ENCODE measurements at regions not wholly inside any gene's neighbourhood (a gene's known extent, or its start where the extent isn't known, plus 50 kb on each side); places are given as distances from the start of the nearest gene placed in this dataset.

- H3K27me3 ChIP-seq (ENCODE audit: control insufficient read depth in 2 of 2, insufficient read depth in 2 of 2, low read length in 2 of 2) = no peaks in the 10 kb centered on the region
- peaks cover 0 to 4% (median 0%) of the 10 kb centered on the region in 3 donors for H3K27me3 Mint-ChIP-seq (ENCODE audit: low read depth in 3 of 3)
- no peaks in the 10 kb centered on the region for H3K36me3 ChIP-seq (replicated peaks in 1 of 2; ENCODE audit: control insufficient read depth in 1 of 2, insufficient read depth in 2 of 2, low read length in 2 of 2)
- no peaks in the 10 kb centered on the region for H3K79me2 ChIP-seq (ENCODE audit: insufficient read depth, low read length)
- H4K20me1 ChIP-seq (ENCODE audit: insufficient read depth, low read length) = no peaks in the 10 kb centered on the region
- H3K4me3 Mint-ChIP-seq = no peak overlapping the region
- no CpG with 5 or more reads among the region's 1 CpG for WGBS (ENCODE audit: insufficient coverage)
- intact Hi-C loops (cut with micrococcal nuclease) = no loop called here
- H3K9ac ChIP-seq (ENCODE audit: insufficient read depth, low read length, poor library complexity, severe bottlenecking) = no peak overlapping the region
- DNase-seq = no peak
- no peak overlapping the region for H3K4me3 ChIP-seq (replicated peaks in 1 of 3; ENCODE audit: low read depth in 2 of 3, low read length in 3 of 3)
- H3K4me1 ChIP-seq (ENCODE audit: control insufficient read depth in 1 of 2, insufficient read depth in 2 of 2, low read length in 2 of 2) = no peaks in the 10 kb centered on the region
- no peaks in the 10 kb centered on the region for H3K9me3 Mint-ChIP-seq
- no peak for TF ChIP-seq CTCF (IDR thresholded peaks at IDR 0.05)
- no peaks in the 10 kb centered on the region for H3K36me3 Mint-ChIP-seq
- no peak overlapping the region for H3K27ac ChIP-seq (ENCODE audit: low read depth in 1 of 2, low read length in 2 of 2)
- no peak overlapping the region for H2AFZ ChIP-seq (ENCODE audit: insufficient read depth, low read depth, low read length, poor library complexity, severe bottlenecking)
- H3K27ac Mint-ChIP-seq = no peak overlapping the region
- no peak overlapping the region for H3K4me2 ChIP-seq (replicated peaks; ENCODE audit: extremely low read depth, low read length, poor library complexity, severe bottlenecking)
- no peaks in the 10 kb centered on the region for H3K4me1 Mint-ChIP-seq
- no peaks in the 10 kb centered on the region for H3K9me3 ChIP-seq (replicated peaks in 1 of 2; ENCODE audit: control insufficient read depth in 1 of 2, insufficient read depth in 1 of 2, low read length in 2 of 2)
These were observed 215.7 kb upstream of the CST7 start for GRCh38 chr20:24733416-24733815.

- intact Hi-C loops (cut with micrococcal nuclease) = no loop called here
- Histone ChIP-seq H3K9me3 (replicated peaks in 1 of 2; ENCODE audit: control insufficient read depth in 1 of 2, insufficient read depth in 1 of 2, low read length in 2 of 2) (no peaks in the 10 kb centered on the region), H3K79me2 (ENCODE audit: insufficient read depth, low read length) (no peaks in the 10 kb centered on the region), H3K27me3 (ENCODE audit: control insufficient read depth in 2 of 2, insufficient read depth in 2 of 2, low read length in 2 of 2) (no peaks in the 10 kb centered on the region), H3K9ac (ENCODE audit: insufficient read depth, low read length, poor library complexity, severe bottlenecking) (no peak overlapping the region), H3K4me1 (ENCODE audit: control insufficient read depth in 1 of 2, insufficient read depth in 2 of 2, low read length in 2 of 2) (no peaks in the 10 kb centered on the region), H2AFZ (ENCODE audit: insufficient read depth, low read depth, low read length, poor library complexity, severe bottlenecking) (no peak overlapping the region), H4K20me1 (ENCODE audit: insufficient read depth, low read length) (no peaks in the 10 kb centered on the region), H3K27ac (ENCODE audit: low read depth in 1 of 2, low read length in 2 of 2) (no peak overlapping the region), H3K4me2 (replicated peaks; ENCODE audit: extremely low read depth, low read length, poor library complexity, severe bottlenecking) (no peak overlapping the region), H3K4me3 (replicated peaks in 1 of 3; ENCODE audit: low read depth in 2 of 3, low read length in 3 of 3) (no peak overlapping the region), H3K36me3 (replicated peaks in 1 of 2; ENCODE audit: control insufficient read depth in 1 of 2, insufficient read depth in 2 of 2, low read length in 2 of 2) (no peaks in the 10 kb centered on the region)
- Mint-ChIP-seq H3K27me3 (ENCODE audit: low read depth in 3 of 3) (peaks cover 0 to 4% (median 0%) of the 10 kb centered on the region in 3 donors), H3K27ac (peak overlapping the region in 1 of 7 donors; percentile 31), H3K4me3 (no peak overlapping the region), H3K9me3 (no peaks in the 10 kb centered on the region), H3K4me1 (peaks cover 1% of the 10 kb centered on the region), H3K36me3 (no peaks in the 10 kb centered on the region)
- no peak for DNase-seq
- TF ChIP-seq CTCF (IDR thresholded peaks at IDR 0.05) = no peak
- WGBS (ENCODE audit: insufficient coverage) = 98% methylated on average over 8 of the region's 10 CpGs
These were observed 214.9 kb upstream of the CST7 start for GRCh38 chr20:24734139-24734538.

Data from CD14-positive monocyte (primary cell).